ENCODE measurements at regions not wholly inside any gene's neighbourhood (a gene's known extent, or its start where the extent isn't known, plus 50 kb on each side); places are given as distances from the start of the nearest gene placed in this dataset.

DNA sequence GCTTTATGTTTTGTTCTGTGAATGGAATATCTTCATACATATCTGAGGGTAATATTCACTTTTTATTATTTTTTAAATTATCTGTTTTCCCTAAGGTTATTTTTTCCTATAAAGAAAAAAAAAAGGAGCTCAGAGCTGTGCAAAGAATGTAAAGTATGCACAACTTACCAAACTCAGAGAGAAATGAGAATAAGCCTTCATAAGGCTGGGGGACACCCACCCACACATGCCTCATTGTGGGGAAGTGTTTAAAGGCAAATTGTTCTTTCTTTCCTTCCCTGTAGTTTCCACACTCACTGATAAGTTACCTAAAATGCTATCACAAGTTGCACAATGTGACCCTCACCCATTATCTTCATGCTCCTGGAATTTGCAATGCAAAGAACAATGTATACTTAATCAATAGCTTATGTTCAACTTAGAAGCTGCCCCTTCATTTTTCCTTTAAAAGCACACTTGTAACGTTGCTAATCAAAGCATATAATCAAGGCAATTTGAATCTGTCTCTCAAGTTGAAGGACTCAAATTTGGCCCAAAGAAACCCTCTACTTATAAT is 108.1 kb downstream of the GNAT3 start:
- no peak for DNase-seq

DNA sequence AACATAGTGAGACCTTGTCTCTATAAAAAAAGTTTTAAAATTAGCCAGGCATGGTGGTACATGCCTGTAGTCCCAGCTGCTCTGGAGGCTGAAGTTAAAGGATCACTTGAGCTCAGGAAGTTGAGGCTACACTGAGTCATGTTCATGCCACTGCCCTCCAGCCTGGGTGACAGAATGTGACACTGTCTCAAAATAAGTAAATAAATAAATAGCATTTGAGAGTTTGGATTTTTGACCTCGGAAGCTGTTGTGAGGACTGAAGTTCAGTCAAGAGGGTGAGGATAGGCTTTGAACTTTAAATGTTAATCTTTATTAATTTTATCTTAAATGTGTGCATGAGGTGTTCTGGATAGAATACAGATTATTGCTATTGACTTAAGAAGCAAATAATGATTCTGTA is 110.2 kb downstream of the GNAT3 start:
- no peak for DNase-seq

- no peak for DNase-seq
These were observed 118.1 kb downstream of the GNAT3 start for GRCh38 chr7:80393786-80394185.

GRCh38 chr7:80392229-80393169 is 119.4 kb downstream of the GNAT3 start:
- DNase-seq, result no peak

DNA sequence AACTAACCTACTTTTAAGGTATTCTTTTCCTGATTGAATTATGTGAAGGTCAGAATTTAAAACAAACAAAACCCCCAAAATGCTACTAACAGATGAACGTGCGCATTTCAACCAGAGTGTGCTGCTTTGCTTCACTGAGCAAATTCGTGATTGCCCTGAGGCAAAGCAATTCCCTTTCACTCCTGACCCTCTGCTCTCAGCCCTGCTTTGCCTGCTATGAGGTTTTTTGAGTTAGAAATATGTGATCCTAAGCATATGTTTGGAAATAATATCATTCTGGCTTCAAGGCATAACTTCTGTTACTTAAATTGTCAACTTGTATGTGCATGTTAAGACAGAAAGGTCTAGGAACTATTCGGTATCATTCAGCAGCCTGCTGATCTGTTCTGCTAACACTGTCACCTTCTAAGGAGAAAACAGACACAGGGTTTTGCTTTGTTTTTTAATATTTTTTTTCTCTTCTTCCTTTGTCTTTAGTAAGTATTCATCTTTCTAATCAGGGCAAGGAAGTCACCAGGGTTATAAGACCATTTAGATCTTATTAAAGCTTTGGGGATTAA is 124.2 kb downstream of the GNAT3 start:
- DNase-seq, result no peak

- no peak for DNase-seq
These were observed 125.2 kb downstream of the GNAT3 start for GRCh38 chr7:80386686-80387085.

DNA sequence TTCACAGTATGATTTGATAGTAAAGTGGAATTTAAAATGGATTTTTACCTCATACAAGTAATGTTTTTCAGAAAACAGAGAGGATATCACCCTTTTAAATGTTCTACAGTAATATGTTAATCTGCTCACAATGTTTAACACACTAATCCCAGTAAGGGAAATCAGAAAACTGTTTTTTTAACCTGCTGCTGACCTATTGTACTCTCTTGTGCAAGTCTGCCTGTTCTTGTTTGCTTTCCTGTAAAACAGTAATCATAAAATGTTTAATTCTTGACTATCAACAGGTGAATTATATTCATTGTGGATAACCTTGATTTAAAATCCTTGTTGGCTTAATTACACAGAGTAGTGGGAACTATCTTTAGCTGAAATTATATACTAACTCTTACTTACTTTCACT is 126.4 kb downstream of the GNAT3 start:
- DNase-seq, result no peak

DNA sequence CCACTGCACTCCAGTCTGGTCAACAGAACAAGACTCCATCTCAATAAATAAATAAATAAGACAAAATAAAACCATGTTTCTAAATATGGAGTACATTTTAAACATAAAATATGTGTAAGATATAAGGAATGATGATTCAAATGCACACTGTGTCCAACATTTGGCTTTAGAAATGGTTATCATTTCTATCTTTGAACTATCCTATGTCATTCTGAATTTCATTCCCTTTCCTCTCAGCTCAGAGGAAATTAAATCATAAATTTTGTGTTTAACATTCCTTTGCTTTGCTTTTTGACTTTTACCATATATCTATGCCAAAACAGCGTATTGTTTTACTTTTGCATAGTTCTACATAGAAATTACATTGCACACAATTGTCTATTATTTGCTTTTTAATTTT is 130.9 kb downstream of the GNAT3 start:
- no peak for DNase-seq

GRCh38 chr7:80379034-80379982 is 132.6 kb downstream of the GNAT3 start:
- no peak for DNase-seq

DNA sequence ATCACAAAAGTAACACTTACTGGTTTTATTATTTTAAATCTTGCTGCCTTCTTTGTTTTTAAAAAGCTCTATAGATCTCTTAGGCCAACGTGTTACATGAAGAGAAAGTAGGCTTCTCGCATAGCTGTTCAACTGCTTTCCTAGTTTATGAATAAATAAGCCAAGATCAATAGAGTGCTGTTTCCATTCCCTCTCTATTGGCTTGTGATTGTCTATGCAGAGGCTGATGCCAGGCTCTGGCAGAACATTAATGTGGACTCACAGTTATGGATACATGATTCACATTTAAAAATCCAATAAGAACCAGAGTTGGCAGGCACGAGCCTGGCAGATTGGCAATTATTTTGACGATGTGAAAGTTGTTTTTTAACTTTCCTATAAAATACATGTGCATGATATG is 137.5 kb downstream of the GNAT3 start:
- DNase-seq, result no peak

GRCh38 chr7:80373429-80374032 is 138.3 kb downstream of the GNAT3 start:
- no peak for DNase-seq

- no peak for DNase-seq
These were observed 139.4 kb downstream of the GNAT3 start for GRCh38 chr7:80372415-80372814.

GRCh38 chr7:80370587-80370986 is 141.3 kb downstream of the GNAT3 start:
- no peak for DNase-seq

DNA sequence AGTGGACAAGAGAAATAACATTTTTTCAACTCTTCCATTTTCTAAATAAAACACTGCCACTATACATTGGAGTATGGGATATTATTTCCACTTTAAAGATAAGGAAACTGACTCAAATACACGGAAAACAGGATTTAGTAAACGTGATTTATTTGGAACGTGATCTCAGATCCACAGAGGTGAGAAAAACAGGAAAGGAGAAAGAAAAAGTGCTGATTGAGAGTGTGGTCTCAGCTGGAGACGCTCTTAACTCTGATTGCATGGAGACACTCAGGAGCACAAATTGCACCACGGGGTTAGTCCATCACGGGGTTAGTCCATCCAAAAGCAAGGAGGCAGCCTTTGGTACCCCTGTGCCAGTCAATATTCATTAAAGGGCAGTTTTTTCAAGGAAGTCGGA is 142.5 kb downstream of the GNAT3 start:
- DNase-seq, result no peak

GRCh38 chr7:80362677-80363076 is 149.2 kb downstream of the GNAT3 start:
- DNase-seq, result no peak

- DNase-seq, result no peak
These were observed 149.8 kb downstream of the GNAT3 start for GRCh38 chr7:80362010-80362618.

DNA sequence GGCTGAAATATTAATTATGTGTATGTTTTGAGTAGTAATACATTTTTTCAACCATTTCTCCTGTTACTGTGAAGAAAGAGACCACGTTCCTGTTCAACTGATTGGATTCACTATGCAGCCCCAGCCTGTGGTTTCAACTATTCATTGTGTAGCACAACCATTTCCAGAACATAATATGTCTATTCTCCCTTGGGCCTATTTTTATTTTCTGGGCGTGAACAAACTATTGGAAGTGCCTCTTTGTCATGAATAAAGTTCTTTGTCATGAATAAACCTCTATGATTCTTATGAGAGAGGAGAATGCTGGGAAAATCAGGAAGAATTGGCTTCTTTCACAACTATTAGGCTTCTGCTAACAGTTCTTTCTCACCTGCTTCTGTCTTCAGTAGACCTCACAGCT is 152.4 kb downstream of the GNAT3 start:
- DNase-seq, result no peak

DNA sequence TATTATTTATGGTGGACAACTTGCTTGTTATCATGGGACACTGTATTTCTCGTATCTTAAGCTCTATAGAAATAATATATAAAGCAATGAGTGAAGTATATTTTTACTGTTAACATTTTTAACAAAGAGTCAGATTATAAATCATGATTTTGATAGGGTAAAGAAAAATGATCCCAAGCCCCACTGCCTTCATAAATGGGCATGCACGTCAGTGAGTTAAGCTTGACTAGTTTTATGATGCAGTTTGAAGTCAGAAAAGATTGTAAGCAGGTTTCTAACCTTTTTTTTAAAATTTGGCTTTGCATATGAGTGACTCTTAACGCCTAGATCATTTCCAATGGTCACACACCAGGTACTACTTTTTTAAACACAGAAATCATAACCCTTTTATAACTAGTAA is 152.8 kb downstream of the GNAT3 start:
- no peak for DNase-seq

DNA sequence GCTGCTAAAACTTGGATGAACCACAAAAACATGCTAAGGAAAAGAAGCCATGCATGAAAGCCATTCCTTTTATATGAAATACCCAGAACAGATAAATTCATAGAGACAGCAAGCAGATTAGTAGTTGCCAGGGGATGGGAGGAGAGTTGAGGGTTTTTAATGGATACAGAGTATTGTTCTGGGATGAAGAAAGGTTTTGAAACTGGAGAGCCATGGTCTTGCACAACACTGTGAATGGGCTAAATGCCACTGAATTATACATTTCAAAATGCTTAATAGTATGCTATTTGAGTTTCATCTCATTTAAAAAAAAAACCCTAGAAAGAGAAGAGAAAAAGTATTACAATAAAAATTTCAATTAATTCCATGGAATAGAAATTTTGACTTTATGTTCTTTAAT is 154.3 kb downstream of the GNAT3 start:
- DNase-seq, result no peak

DNA sequence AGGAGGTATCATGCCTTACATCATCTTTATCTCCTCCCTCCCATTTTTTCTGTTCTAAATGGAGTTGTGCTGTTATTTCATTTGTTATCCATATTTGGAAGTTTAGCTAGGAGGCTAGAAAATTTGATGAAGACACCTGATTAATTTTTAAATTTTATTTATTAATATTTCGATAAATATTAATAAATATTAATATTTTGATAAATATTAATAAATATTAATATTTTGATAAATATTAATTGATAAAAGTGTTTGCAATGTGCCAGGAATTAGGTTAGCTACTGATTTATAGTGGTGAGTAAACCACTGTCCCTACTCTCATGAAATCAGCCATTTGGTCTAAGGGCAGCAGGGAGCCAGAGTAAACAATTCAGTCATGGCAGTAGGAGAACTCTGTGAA is 161.4 kb downstream of the GNAT3 start:
- DNase-seq, result no peak

- no peak for DNase-seq
These were observed 163.6 kb downstream of the GNAT3 start for GRCh38 chr7:80348223-80348622.

DNA sequence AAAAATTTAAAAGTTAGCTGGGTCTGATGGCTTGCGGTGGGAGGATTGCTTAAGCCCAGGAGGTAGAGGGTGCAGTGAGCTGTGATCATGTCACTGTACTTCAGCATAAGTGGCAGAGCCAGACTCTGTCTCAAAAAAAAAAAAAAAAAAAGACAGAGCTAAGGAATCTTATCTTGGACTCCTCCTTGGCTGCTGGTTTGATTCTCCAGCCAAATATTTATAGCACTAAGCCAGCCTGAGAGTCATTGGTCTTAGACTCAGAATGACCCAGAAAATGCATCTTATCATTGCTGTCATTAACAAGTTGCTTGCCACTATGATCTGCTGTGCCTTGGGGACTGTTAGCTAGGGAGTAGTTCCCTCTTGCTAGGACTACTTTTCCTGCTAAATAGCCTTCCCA is 164.7 kb downstream of the GNAT3 start:
- DNase-seq, result no peak

All from stimulated activated CD8-positive, alpha-beta memory T cell treated with anti-CD3 and anti-CD28 coated beads, Interleukin-4, amount 100 ng/mL, for 48 hours (primary cell).